ENCODE measurements at regions not wholly inside any gene's neighbourhood (a gene's known extent, or its start where the extent isn't known, plus 50 kb on each side); places are given as distances from the start of the nearest gene placed in this dataset.
"Not testable (repeated sequence)": the region's sequence is repeated elsewhere in the genome, so short reads cannot be mapped to it uniquely, and the experiment has no call there.

- TF ChIP-seq, protein P1, sequence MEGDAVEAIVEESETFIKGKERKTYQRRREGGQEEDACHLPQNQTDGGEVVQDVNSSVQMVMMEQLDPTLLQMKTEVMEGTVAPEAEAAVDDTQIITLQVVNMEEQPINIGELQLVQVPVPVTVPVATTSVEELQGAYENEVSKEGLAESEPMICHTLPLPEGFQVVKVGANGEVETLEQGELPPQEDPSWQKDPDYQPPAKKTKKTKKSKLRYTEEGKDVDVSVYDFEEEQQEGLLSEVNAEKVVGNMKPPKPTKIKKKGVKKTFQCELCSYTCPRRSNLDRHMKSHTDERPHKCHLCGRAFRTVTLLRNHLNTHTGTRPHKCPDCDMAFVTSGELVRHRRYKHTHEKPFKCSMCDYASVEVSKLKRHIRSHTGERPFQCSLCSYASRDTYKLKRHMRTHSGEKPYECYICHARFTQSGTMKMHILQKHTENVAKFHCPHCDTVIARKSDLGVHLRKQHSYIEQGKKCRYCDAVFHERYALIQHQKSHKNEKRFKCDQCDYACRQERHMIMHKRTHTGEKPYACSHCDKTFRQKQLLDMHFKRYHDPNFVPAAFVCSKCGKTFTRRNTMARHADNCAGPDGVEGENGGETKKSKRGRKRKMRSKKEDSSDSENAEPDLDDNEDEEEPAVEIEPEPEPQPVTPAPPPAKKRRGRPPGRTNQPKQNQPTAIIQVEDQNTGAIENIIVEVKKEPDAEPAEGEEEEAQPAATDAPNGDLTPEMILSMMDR (IDR thresholded peaks at IDR 0.05; ENCODE audit: low read length, missing control alignments): no peak
- DNase-seq (ENCODE audit: low read depth): no peak
- H3K4me3 ChIP-seq (replicated peaks; ENCODE audit: low read depth, low read length): no peak overlapping the region
Measured at GRCh38 chr9:81427870-81428269, 261.5 kb downstream of the TLE1 start.

- no peak for DNase-seq (ENCODE audit: low read depth)
- TF ChIP-seq, protein P1 (IDR thresholded peaks at IDR 0.05; ENCODE audit: low read length, missing control alignments): no peak
Measured at GRCh38 chr9:81424431-81424830, 264.9 kb downstream of the TLE1 start.

GRCh38 chr9:81423589-81424326 lies 265.6 kb downstream of the TLE1 start:
- TF ChIP-seq, protein P1 (IDR thresholded peaks at IDR 0.05; ENCODE audit: low read length, missing control alignments): no peak
- H3K4me3 ChIP-seq (replicated peaks; ENCODE audit: low read depth, low read length): no peak overlapping the region
- DNase-seq (ENCODE audit: low read depth): no peak

More at GRCh38 chr9:81424431-81424830, 264.9 kb downstream of the TLE1 start:
- H3K4me3 ChIP-seq (replicated peaks; ENCODE audit: low read depth, low read length): no peak overlapping the region

DNA sequence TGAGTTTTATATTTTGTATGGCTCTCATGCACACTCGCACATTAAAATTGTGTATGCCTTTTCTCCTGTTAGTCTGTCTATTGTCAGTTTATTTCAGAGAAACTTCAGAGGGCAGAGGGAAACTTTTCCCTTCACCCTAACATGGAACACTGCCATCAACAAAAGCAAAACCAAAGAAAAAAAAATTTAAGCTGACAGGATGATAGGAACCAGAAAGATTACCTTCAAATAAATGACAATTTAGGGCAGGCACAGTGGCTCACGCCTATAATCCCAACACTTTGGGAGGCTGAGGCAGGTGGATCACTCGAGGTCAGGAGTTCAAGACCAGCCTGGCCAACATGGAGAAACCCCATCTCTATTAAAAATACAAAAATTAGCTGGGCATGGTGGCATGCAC lies 268.3 kb downstream of the TLE1 start:
- not testable (repeated sequence) for H3K4me3 ChIP-seq (replicated peaks; ENCODE audit: low read depth, low read length); DNase-seq (ENCODE audit: low read depth)

- TF ChIP-seq, protein P1 (IDR thresholded peaks at IDR 0.05; ENCODE audit: low read length, missing control alignments): no peak
- no peak overlapping the region for H3K4me3 ChIP-seq (replicated peaks; ENCODE audit: low read depth, low read length)
- no peak for DNase-seq (ENCODE audit: low read depth)
Measured at GRCh38 chr9:81420024-81420423, 269.3 kb downstream of the TLE1 start.

- TF ChIP-seq, protein P1 (IDR thresholded peaks at IDR 0.05; ENCODE audit: low read length, missing control alignments): no peak
- DNase-seq (ENCODE audit: low read depth): no peak
- no peak overlapping the region for H3K4me3 ChIP-seq (replicated peaks; ENCODE audit: low read depth, low read length)
Measured at GRCh38 chr9:81417941-81418340, 271.4 kb downstream of the TLE1 start.

GRCh38 chr9:81417299-81417675 lies 272.1 kb downstream of the TLE1 start:
- no peak overlapping the region for H3K4me3 ChIP-seq (replicated peaks; ENCODE audit: low read depth, low read length)
- TF ChIP-seq, protein P1 (IDR thresholded peaks at IDR 0.05; ENCODE audit: low read length, missing control alignments): no peak
- DNase-seq (ENCODE audit: low read depth): no peak

All from fibroblast of pulmonary artery (primary cell).